ENCODE measurements at regions not wholly inside any gene's neighbourhood (a gene's known extent, or its start where the extent isn't known, plus 50 kb on each side); places are given as distances from the start of the nearest gene placed in this dataset.

- Histone ChIP-seq H3K4me1 (ENCODE audit: insufficient read depth, low read length, poor library complexity, severe bottlenecking) (no peaks in the 10 kb centered on the region), H3K4me2 (ENCODE audit: low read depth, low read length, poor library complexity, severe bottlenecking) (peak overlapping the region; percentile 11), H3K9me2 (replicated peaks; ENCODE audit: low read depth, low read length) (no peaks in the 10 kb centered on the region), H3K36me3 (ENCODE audit: insufficient read depth, low read length) (no peaks in the 10 kb centered on the region), H2AFZ (ENCODE audit: low read length) (peak overlapping the region; percentile 63; the same call in 1 of the 2 replicates), H3F3A (ENCODE audit: low read depth) (no peaks in the 10 kb centered on the region), H3K9me3 (ENCODE audit: insufficient read depth, low read depth, low read length) (no peaks in the 10 kb centered on the region), H3K79me2 (ENCODE audit: insufficient read depth, low read length) (no peaks in the 10 kb centered on the region), H4K20me1 (ENCODE audit: insufficient read depth, low read length, poor library complexity, severe bottlenecking) (no peaks in the 10 kb centered on the region), H3K27me3 (ENCODE audit: insufficient read depth, low read length, poor library complexity, severe bottlenecking) (no peaks in the 10 kb centered on the region), H3K9ac (ENCODE audit: low read depth, low read length, poor library complexity, severe bottlenecking) (no peak overlapping the region), H3K4me3 (ENCODE audit: low read length, poor library complexity, severe bottlenecking) (no peak overlapping the region)
- TF ChIP-seq EZH2phosphoT487 (IDR thresholded peaks at IDR 0.05; ENCODE audit: borderline replicate concordance), result no peak
- no peak for TF ChIP-seq CTCF (conservative IDR thresholded peaks at IDR 0.05; ENCODE audit: low read length)
Measured at GRCh38 chr11:34570584-34570983, 50.3 kb upstream of the EHF start.
